PC-3 (cell line): ENCODE measurements at regions not wholly inside any gene's neighbourhood (a gene's known extent, or its start where the extent isn't known, plus 50 kb on each side); places are given as distances from the start of the nearest gene placed in this dataset.

ENCODE experiments used
- ATAC-seq: fragments of 200-7000 bp; cut with Tn5 transposase; 2 replicates; pipeline ENCODE4 v1.9.1; 2020; ENCODE audit warnings: mild to moderate bottlenecking, moderate library complexity
- BruUV-seq: library from RNA; stranded (reverse); fragments of 400-500 nt; replicated peaks from 2 replicates; lab custom pipeline; 2021; lab: Mats Ljungman, UMichigan
- CTCF ChIA-PET: fragments of 300-600 bp; sonication (Branson Sonifier 250); formaldehyde crosslinking; loops from one replicate; lab custom pipeline; 2022; ENCODE audit warnings: antibody characterized with exemption; lab: Charles Lee
- POLR2A ChIA-PET: fragments of 300-600 bp; sonication (Branson Sonifier 250); formaldehyde crosslinking; loops from one replicate; lab custom pipeline; 2022; ENCODE audit warnings: antibody characterized with exemption; ENCODE audit not compliant: unreplicated experiment; lab: Charles Lee
- DNase-seq: peaks from one replicate; pipeline ENCODE4 v3.0.0-alpha.2; 2015
- H2AFZ ChIP-seq: fragments of 300-600 bp; sonication (generic); 2 replicates; pipeline ENCODE4 v1.6.0; 2016; ENCODE audit warnings: antibody characterized with exemption, low read length
- H3F3A ChIP-seq: fragments of 300-600 bp; sonication (generic); one replicate; pipeline ENCODE4 v1.6.0; 2017; ENCODE audit warnings: antibody characterized with exemption, low read length, control low read depth, mild to moderate bottlenecking; ENCODE audit not compliant: unreplicated experiment
- H3K27ac ChIP-seq: fragments of 300-600 bp; sonication (generic); 2 replicates; pipeline ENCODE4 v1.5.1; 2016; ENCODE audit warnings: mild to moderate bottlenecking, low read length
- H3K27me3 ChIP-seq: fragments of 300-600 bp; sonication (generic); 2 replicates; pipeline ENCODE4 v1.6.1; 2016; ENCODE audit warnings: low read length, mixed read lengths
- H3K36me3 ChIP-seq: fragments of 300-600 bp; sonication (generic); 2 replicates; pipeline ENCODE4 v1.6.1; 2016; ENCODE audit warnings: low read depth, mixed run types, low read length, mixed read lengths
- H3K4me1 ChIP-seq: fragments of 300-600 bp; sonication (generic); 2 replicates; pipeline ENCODE4 v1.5.1; 2016; ENCODE audit warnings: low read length; ENCODE audit not compliant: insufficient read depth
- H3K4me2 ChIP-seq: fragments of 300-600 bp; sonication (generic); 2 replicates; pipeline ENCODE4 v1.6.0; 2016; ENCODE audit warnings: low read length
- H3K4me3 ChIP-seq: fragments of 300-600 bp; sonication (generic); 2 replicates; pipeline ENCODE4 v1.5.1; 2016; ENCODE audit warnings: mild to moderate bottlenecking, low read length, mixed read lengths
- H3K79me2 ChIP-seq: fragments of 300-600 bp; sonication (generic); 2 replicates; pipeline ENCODE4 v1.6.1; 2017; ENCODE audit warnings: low read length, mixed read lengths
- H3K9ac ChIP-seq: fragments of 300-600 bp; sonication (generic); 2 replicates; pipeline ENCODE4 v1.6.0; 2016; ENCODE audit warnings: mild to moderate bottlenecking, low read length
- H3K9me2 ChIP-seq: fragments of 300-600 bp; sonication (generic); replicated peaks from 2 replicates; pipeline ENCODE4 v1.6.1; 2016; ENCODE audit warnings: mixed run types, low read length, mixed read lengths
- H3K9me3 ChIP-seq: fragments of 300-600 bp; sonication (generic); 2 replicates; pipeline ENCODE4 v1.6.1; 2016; ENCODE audit warnings: low read length, mixed read lengths
- H4K20me1 ChIP-seq: fragments of 300-600 bp; sonication (generic); 2 replicates; pipeline ENCODE4 v1.6.1; 2016; ENCODE audit warnings: low read length, mixed read lengths
- CTCF ChIP-seq: fragments of 300-600 bp; sonication (generic); conservative IDR thresholded peaks from 2 replicates; pipeline ENCODE4 v1.5.1; 2017; ENCODE audit warnings: antibody characterized with exemption, low read depth, mild to moderate bottlenecking, low read length
- EZH2 ChIP-seq: fragments of 300-600 bp; sonication (generic); IDR thresholded peaks from one replicate; pipeline ENCODE4 v1.6.1; 2017; ENCODE audit warnings: antibody characterized with exemption, mild to moderate bottlenecking, low read length; ENCODE audit not compliant: unreplicated experiment
- EZH2phosphoT487 ChIP-seq: fragments of 300-600 bp; sonication (generic); IDR thresholded peaks from 2 replicates; pipeline ENCODE4 v1.6.1; 2018; ENCODE audit warnings: mild to moderate bottlenecking, antibody characterized with exemption, low read length, borderline replicate concordance
- intact Hi-C: fragments of 100-400 bp; cut with micrococcal nuclease; formaldehyde crosslinking; loops from 2 replicates; pipeline ENCODE4 v1.9.0; 2023

- no peak for DNase-seq
- Histone ChIP-seq H3K9me2 (no peaks in the 10 kb centered on the region), H3K27me3 (no peaks in the 10 kb centered on the region; the same call in 1 of the 2 replicates), H3K79me2 (no peaks in the 10 kb centered on the region), H3K4me2 (no peak overlapping the region), H4K20me1 (no peaks in the 10 kb centered on the region), H2AFZ (no peak overlapping the region), H3K9me3 (no peaks in the 10 kb centered on the region), H3K27ac (no peak overlapping the region), H3K4me1 (no peaks in the 10 kb centered on the region), H3K4me3 (no peak overlapping the region), H3K9ac (no peak overlapping the region), H3F3A (no peaks in the 10 kb centered on the region), H3K36me3 (no peaks in the 10 kb centered on the region)
- no peak for TF ChIP-seq EZH2
- no peak for TF ChIP-seq CTCF
- TF ChIP-seq EZH2phosphoT487: no peak
- CTCF ChIA-PET: no interaction called here
- intact Hi-C loops: no loop called here
- no TSS peak for BruUV-seq
- ATAC-seq: no peak
- POLR2A ChIA-PET: no interaction called here
These were observed 215.0 kb upstream of the SEMA3E start for GRCh38 chr7:83863906-83864305.

- intact Hi-C loops: no loop called here
- ATAC-seq (no peak), DNase-seq (no peak)
- H3K9ac ChIP-seq: no peak overlapping the region
- H2AFZ ChIP-seq: no peak overlapping the region
- H3K36me3 ChIP-seq: no peaks in the 10 kb centered on the region
- H3K79me2 ChIP-seq: no peaks in the 10 kb centered on the region
- no peaks in the 10 kb centered on the region for H4K20me1 ChIP-seq
- no peaks in the 10 kb centered on the region for H3K9me3 ChIP-seq
- no peaks in the 10 kb centered on the region for H3K9me2 ChIP-seq
- no peaks in the 10 kb centered on the region for H3K27me3 ChIP-seq
- H3K4me3 ChIP-seq: no peak overlapping the region
- ChIA-PET CTCF (no interaction called here), POLR2A (no interaction called here)
- no peak overlapping the region for H3K4me2 ChIP-seq
- no TSS peak for BruUV-seq
- H3K27ac ChIP-seq: no peak overlapping the region
- TF ChIP-seq CTCF: no peak
- no peak for TF ChIP-seq EZH2
- no peak for TF ChIP-seq EZH2phosphoT487
- no peaks in the 10 kb centered on the region for H3K4me1 ChIP-seq
- no peaks in the 10 kb centered on the region for H3F3A ChIP-seq
These were observed 212.9 kb upstream of the SEMA3E start for GRCh38 chr7:83861876-83862275.

- no peak overlapping the region for H3K4me2 ChIP-seq
- H3K36me3 ChIP-seq: no peaks in the 10 kb centered on the region
- ChIA-PET POLR2A (no interaction called here), CTCF (no interaction called here)
- ATAC-seq: no peak
- H3K27me3 ChIP-seq: no peaks in the 10 kb centered on the region
- H3K9me2 ChIP-seq: no peaks in the 10 kb centered on the region
- no peaks in the 10 kb centered on the region for H3F3A ChIP-seq
- no peak overlapping the region for H2AFZ ChIP-seq
- no peaks in the 10 kb centered on the region for H4K20me1 ChIP-seq
- intact Hi-C loops: no loop called here
- H3K4me3 ChIP-seq: no peak overlapping the region
- no peak for TF ChIP-seq EZH2phosphoT487
- no peak for TF ChIP-seq EZH2
- TF ChIP-seq CTCF: no peak
- H3K9ac ChIP-seq: no peak overlapping the region
- no TSS peak for BruUV-seq
- no peak for DNase-seq
- no peaks in the 10 kb centered on the region for H3K4me1 ChIP-seq
- H3K27ac ChIP-seq: no peak overlapping the region
- no peaks in the 10 kb centered on the region for H3K79me2 ChIP-seq
- H3K9me3 ChIP-seq: no peaks in the 10 kb centered on the region
These were observed 210.9 kb upstream of the SEMA3E start for GRCh38 chr7:83859827-83860226.
